ENCODE measurements at regions not wholly inside any gene's neighbourhood (a gene's known extent, or its start where the extent isn't known, plus 50 kb on each side); places are given as distances from the start of the nearest gene placed in this dataset.

- no peaks in the 10 kb centered on the region for H3K79me2 ChIP-seq (ENCODE audit: control insufficient read depth, insufficient read depth, low read length)
- no peak overlapping the region for H3K4me3 ChIP-seq
- H3K4me2 ChIP-seq (ENCODE audit: control insufficient read depth, insufficient read depth) = no peak overlapping the region
- no peaks in the 10 kb centered on the region for H4K20me1 ChIP-seq (ENCODE audit: control insufficient read depth, insufficient read depth)
- ChIA-PET SMC1A (ENCODE audit: uncharacterized antibody, unreplicated experiment) (interaction anchor here (1.0 to 1.3 kb wide), 3 partner anchors 18 to 128 kb away, joined by 3 to 4 read pairs (median 4); no protein-coding TSS in a partner anchor), RAD21 (ENCODE audit: unreplicated experiment) (no interaction called here), CTCF (interaction anchor here (1.3 kb wide), 1 partner anchor 16 kb away, joined by 4 read pairs; no protein-coding TSS in a partner anchor), POLR2A (no interaction called here)
- H3K27me3 ChIP-seq (replicated peaks in 1 of 2; ENCODE audit: control insufficient read depth in 2 of 2, insufficient read depth in 2 of 2, low read length in 1 of 2) = no peaks in the 10 kb centered on the region
- no peaks in the 10 kb centered on the region; the same call in 2 of the 3 replicates for H3K9me3 ChIP-seq (replicated peaks; ENCODE audit: control insufficient read depth, insufficient read depth, low read length)
- H3K4me1 ChIP-seq (ENCODE audit: control insufficient read depth, insufficient read depth, low read length) = no peaks in the 10 kb centered on the region
- H2AFZ ChIP-seq (ENCODE audit: control insufficient read depth, low read depth, low read length) = no peak overlapping the region
- H3K27ac ChIP-seq (ENCODE audit: control insufficient read depth, insufficient read depth) = no peak overlapping the region
- ATAC-seq = no peak
- no peaks in the 10 kb centered on the region for H3K36me3 ChIP-seq (ENCODE audit: control insufficient read depth in 2 of 2, insufficient read depth in 2 of 2, low read length in 1 of 2)
- intact Hi-C loops (cut with micrococcal nuclease; ENCODE audit: unreplicated experiment) (no loop called here), in situ Hi-C loops (cut with MboI) (no loop called here)
- no peak for FAIRE-seq
- WGBS (ENCODE audit: insufficient coverage, insufficient replicate concordance, low lambda C conversion rate, missing lambda C conversion rate) = 56% methylated on average over 4 of the region's 4 CpGs
- BruUV-seq (replicated peaks) = no TSS peak
- H3K9ac ChIP-seq (ENCODE audit: control insufficient read depth, insufficient read depth, low read length) = no peak overlapping the region
- TF ChIP-seq CHD1 (IDR thresholded peaks at IDR 0.05; ENCODE audit: low read depth, low read length) = no peak
- no peak for TF ChIP-seq GABPA (IDR thresholded peaks at IDR 0.05; ENCODE audit: low read depth)
- TF ChIP-seq, protein P1, sequence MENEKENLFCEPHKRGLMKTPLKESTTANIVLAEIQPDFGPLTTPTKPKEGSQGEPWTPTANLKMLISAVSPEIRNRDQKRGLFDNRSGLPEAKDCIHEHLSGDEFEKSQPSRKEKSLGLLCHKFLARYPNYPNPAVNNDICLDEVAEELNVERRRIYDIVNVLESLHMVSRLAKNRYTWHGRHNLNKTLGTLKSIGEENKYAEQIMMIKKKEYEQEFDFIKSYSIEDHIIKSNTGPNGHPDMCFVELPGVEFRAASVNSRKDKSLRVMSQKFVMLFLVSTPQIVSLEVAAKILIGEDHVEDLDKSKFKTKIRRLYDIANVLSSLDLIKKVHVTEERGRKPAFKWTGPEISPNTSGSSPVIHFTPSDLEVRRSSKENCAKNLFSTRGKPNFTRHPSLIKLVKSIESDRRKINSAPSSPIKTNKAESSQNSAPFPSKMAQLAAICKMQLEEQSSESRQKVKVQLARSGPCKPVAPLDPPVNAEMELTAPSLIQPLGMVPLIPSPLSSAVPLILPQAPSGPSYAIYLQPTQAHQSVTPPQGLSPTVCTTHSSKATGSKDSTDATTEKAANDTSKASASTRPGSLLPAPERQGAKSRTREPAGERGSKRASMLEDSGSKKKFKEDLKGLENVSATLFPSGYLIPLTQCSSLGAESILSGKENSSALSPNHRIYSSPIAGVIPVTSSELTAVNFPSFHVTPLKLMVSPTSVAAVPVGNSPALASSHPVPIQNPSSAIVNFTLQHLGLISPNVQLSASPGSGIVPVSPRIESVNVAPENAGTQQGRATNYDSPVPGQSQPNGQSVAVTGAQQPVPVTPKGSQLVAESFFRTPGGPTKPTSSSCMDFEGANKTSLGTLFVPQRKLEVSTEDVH (IDR thresholded peaks at IDR 0.05; ENCODE audit: low read depth, partially characterized antibody) = no peak
- TF ChIP-seq TBL1XR1 (IDR thresholded peaks at IDR 0.05; ENCODE audit: low read depth, low read length) = no peak
- TF ChIP-seq ZNF207 (IDR thresholded peaks at IDR 0.05; ENCODE audit: borderline replicate concordance) = no peak
- no peak for TF ChIP-seq POU2F2 (IDR thresholded peaks at IDR 0.05; ENCODE audit: borderline replicate concordance, low read depth, low read length)
- no peak for TF ChIP-seq KLF5 (IDR thresholded peaks at IDR 0.05; ENCODE audit: partially characterized antibody)
- no peak for TF ChIP-seq CBX5 (IDR thresholded peaks at IDR 0.05; ENCODE audit: low read depth)
- TF ChIP-seq EZH2 (IDR thresholded peaks at IDR 0.05; ENCODE audit: borderline replicate concordance, control insufficient read depth, low read depth, low read length) = no peak
- TF ChIP-seq, protein P2, sequence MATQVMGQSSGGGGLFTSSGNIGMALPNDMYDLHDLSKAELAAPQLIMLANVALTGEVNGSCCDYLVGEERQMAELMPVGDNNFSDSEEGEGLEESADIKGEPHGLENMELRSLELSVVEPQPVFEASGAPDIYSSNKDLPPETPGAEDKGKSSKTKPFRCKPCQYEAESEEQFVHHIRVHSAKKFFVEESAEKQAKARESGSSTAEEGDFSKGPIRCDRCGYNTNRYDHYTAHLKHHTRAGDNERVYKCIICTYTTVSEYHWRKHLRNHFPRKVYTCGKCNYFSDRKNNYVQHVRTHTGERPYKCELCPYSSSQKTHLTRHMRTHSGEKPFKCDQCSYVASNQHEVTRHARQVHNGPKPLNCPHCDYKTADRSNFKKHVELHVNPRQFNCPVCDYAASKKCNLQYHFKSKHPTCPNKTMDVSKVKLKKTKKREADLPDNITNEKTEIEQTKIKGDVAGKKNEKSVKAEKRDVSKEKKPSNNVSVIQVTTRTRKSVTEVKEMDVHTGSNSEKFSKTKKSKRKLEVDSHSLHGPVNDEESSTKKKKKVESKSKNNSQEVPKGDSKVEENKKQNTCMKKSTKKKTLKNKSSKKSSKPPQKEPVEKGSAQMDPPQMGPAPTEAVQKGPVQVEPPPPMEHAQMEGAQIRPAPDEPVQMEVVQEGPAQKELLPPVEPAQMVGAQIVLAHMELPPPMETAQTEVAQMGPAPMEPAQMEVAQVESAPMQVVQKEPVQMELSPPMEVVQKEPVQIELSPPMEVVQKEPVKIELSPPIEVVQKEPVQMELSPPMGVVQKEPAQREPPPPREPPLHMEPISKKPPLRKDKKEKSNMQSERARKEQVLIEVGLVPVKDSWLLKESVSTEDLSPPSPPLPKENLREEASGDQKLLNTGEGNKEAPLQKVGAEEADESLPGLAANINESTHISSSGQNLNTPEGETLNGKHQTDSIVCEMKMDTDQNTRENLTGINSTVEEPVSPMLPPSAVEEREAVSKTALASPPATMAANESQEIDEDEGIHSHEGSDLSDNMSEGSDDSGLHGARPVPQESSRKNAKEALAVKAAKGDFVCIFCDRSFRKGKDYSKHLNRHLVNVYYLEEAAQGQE (IDR thresholded peaks at IDR 0.05; ENCODE audit: low read depth, low read length) = no peak
- TF ChIP-seq MEF2A (IDR thresholded peaks at IDR 0.05; ENCODE audit: insufficient read depth, low read depth, low read length) = no peak
- DNase-seq (ENCODE audit: low read depth, low spot score) = no peak
Measured at GRCh38 chr2:58336416-58336815, 95.3 kb upstream of the FANCL start.

All from GM12878 (cell line).